Activated CD4-positive, alpha-beta T cell treated with anti-CD3 and anti-CD28 coated beads, Interleukin-2, amount 10 ng/mL, durations not matched to agents 7 days and 5 days (primary cell): ENCODE measurements at regions not wholly inside any gene's neighbourhood (a gene's known extent, or its start where the extent isn't known, plus 50 kb on each side); places are given as distances from the start of the nearest gene placed in this dataset.

Experiments
- CTCF ChIA-PET: fragments of 350-600 bp; sonication (Branson Sonifier 250); formaldehyde crosslinking; loops from one replicate; lab custom pipeline; 2021; ENCODE audit warnings: antibody characterized with exemption; lab: Charles Lee
- POLR2A ChIA-PET: fragments of 350-600 bp; sonication (Branson Sonifier 250); formaldehyde crosslinking; loops from one replicate; lab custom pipeline; 2021; ENCODE audit warnings: antibody characterized with exemption; lab: Charles Lee
- DNase-seq: peaks from one replicate; pipeline ENCODE4 v3.0.0-alpha.2; 2020
- H3K27ac Mint-ChIP-seq: one replicate; pipeline ENCODE4 v1.8.0; 2021; ENCODE audit warnings: mild to moderate bottlenecking, moderate library complexity, mixed read lengths
- H3K27me3 Mint-ChIP-seq: one replicate; pipeline ENCODE4 v1.8.0; 2021; ENCODE audit warnings: mixed read lengths
- H3K36me3 Mint-ChIP-seq: one replicate; pipeline ENCODE4 v1.8.0; 2021; ENCODE audit warnings: low read depth, mixed read lengths
- H3K4me1 Mint-ChIP-seq: one replicate; pipeline ENCODE4 v1.8.0; 2021; ENCODE audit warnings: mixed read lengths
- H3K4me3 Mint-ChIP-seq: one replicate; pipeline ENCODE4 v1.8.0; 2021; ENCODE audit warnings: mild to moderate bottlenecking, moderate library complexity, mixed read lengths
- H3K9me3 Mint-ChIP-seq: one replicate; pipeline ENCODE4 v1.8.0; 2021; ENCODE audit warnings: mixed read lengths

DNA sequence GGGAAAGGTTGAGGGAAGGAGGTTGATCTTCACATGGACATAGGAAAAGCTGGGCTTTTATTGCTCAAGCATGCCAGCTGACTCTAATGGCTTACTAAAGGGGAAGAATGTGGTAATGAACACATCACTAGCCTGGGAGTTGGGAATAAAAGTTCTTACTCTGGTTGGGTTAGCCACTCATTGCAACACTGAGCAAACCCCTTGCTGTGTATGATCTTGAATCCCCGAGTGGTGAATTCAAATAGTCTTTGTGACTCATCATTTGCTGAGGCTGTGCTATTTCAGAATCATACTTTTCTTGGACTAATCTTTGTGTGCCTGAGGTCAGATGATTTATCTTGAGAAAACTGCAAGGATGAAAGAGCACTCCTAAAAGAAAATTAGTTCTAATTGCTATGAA is 304.1 kb upstream of the ANO5 start:
- H3K36me3 Mint-ChIP-seq, result no peaks in the 10 kb centered on the region
- no peaks in the 10 kb centered on the region for H3K9me3 Mint-ChIP-seq
- ChIA-PET POLR2A (no interaction called here), CTCF (no interaction called here)
- H3K27ac Mint-ChIP-seq, result no peak overlapping the region
- DNase-seq, result no peak
- no peaks in the 10 kb centered on the region for H3K4me1 Mint-ChIP-seq
- H3K27me3 Mint-ChIP-seq, result no peaks in the 10 kb centered on the region
- no peak overlapping the region for H3K4me3 Mint-ChIP-seq

DNA sequence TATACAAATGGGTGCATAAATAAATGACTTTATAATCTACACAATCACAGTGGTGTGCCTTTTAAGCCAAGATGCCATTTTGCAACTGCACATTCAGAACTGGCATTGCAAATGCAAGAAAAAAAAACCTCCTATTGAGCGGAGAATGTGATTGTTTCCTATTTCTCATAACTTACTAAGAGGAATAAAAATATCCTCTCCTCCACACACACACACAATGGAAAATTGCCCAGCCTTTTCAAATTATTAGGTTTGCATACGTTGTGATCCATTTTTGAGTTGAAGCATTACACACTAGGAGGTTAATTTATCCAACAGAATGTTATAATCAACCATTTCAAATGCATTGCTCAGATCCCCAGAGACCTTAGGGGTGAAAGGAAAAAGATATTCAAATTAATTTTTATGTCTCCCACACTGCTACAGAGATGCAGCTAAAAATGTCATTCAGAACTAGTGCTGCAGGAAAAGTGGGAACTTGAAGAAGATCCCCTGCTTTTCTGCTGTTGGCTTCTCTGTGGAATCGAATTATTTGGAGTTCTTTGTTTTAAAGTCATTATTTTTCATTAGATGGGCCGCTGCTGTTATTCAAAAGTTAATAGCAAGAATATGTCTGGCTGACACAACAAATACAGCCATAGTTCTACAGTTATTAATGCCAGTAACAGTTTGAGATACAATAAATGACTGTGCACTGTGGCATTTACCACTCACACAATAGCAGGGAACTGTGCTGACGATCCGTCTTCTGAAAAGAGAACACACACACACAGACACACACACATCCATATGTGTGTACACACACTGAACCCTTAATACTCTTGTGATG is 299.9 kb upstream of the ANO5 start:
- Mint-ChIP-seq H3K4me3 (no peak overlapping the region), H3K27me3 (no peaks in the 10 kb centered on the region), H3K36me3 (no peaks in the 10 kb centered on the region), H3K27ac (no peak overlapping the region), H3K9me3 (no peaks in the 10 kb centered on the region), H3K4me1 (no peaks in the 10 kb centered on the region)
- ChIA-PET CTCF (no interaction called here), POLR2A (no interaction called here)
- no peak for DNase-seq

DNA sequence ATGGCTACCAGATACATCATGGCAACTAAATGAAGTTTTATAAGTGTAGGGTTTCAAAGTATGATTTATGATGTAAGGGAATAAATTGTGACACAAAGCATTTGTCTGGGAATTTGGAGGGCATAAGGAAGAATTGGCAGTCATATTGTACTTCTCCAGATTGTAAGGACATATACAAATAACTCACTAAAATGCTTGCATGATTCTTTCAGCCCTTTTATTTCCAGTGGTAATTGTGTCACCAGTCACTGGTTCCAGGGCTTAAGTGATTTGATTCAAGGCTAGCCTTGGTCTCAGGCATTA is 299.4 kb upstream of the ANO5 start:
- no peak for DNase-seq
- Mint-ChIP-seq H3K27me3 (no peaks in the 10 kb centered on the region), H3K36me3 (no peaks in the 10 kb centered on the region), H3K9me3 (no peaks in the 10 kb centered on the region), H3K4me1 (no peaks in the 10 kb centered on the region), H3K27ac (no peak overlapping the region), H3K4me3 (no peak overlapping the region)
- ChIA-PET CTCF (no interaction called here), POLR2A (no interaction called here)

DNA sequence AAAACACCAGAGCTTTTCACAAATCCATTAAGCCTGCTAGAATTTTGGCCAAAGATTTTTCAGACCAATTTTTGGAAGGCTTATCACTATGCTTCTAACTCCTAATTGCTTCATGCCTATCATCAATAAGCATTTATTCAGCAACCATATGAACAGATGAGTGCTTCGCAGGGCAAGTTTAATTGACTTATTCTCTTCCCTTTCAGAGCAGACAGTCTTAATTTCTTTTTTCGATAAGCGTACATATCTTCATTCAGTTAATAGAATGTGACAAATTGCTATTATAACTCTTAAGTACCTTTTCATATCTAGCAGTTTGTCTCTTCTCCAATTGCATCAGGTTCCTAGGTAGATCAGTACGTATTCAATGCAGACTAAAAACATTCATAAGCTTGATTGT is 298.4 kb upstream of the ANO5 start:
- Mint-ChIP-seq H3K36me3 (no peaks in the 10 kb centered on the region), H3K4me1 (no peaks in the 10 kb centered on the region), H3K27ac (no peak overlapping the region), H3K9me3 (no peaks in the 10 kb centered on the region), H3K4me3 (no peak overlapping the region), H3K27me3 (no peaks in the 10 kb centered on the region)
- POLR2A ChIA-PET, result no interaction called here
- DNase-seq, result no peak
- CTCF ChIA-PET, result no interaction called here

DNA sequence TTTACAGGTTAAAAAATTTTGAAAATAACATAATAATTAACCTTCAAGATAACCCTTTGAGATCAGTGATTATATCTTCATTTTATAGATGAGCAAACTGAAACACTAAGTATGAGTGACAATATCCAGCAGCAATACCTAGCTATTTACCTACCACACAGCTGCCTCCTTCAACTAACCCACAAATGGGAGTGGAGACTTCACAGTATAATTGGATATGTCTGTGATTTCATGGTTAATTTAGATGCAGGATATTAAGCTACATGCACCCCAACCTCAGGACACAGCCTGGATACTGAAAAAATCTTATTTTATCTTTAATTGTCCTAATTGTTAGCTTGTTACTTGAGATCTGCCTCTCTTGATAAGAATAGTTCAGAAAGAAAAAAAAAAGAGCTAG is 297.2 kb upstream of the ANO5 start:
- Mint-ChIP-seq H3K27me3 (no peaks in the 10 kb centered on the region), H3K27ac (no peak overlapping the region), H3K4me3 (no peak overlapping the region), H3K9me3 (no peaks in the 10 kb centered on the region), H3K4me1 (no peaks in the 10 kb centered on the region), H3K36me3 (no peaks in the 10 kb centered on the region)
- ChIA-PET CTCF (no interaction called here), POLR2A (no interaction called here)
- DNase-seq, result no peak

DNA sequence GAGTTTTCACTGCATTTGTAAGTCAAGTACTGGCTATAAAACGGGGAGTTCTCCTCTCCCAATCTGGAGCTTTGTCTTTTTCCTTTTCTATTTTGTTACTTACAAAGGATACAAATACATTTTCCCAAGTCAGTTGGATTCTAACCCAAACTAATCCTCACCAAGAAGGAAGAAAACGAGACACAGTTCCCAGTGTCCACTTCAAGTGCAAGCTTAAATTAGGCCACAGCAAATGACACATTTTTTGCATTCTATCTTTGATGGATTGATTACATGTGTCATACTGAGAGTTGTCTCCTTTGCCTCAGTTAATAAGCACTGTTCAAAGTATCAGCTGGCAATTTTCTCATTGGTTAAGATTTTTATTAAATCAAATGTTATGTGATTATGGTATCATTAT is 296.7 kb upstream of the ANO5 start:
- Mint-ChIP-seq H3K27me3 (no peaks in the 10 kb centered on the region), H3K4me1 (no peaks in the 10 kb centered on the region), H3K4me3 (no peak overlapping the region), H3K9me3 (no peaks in the 10 kb centered on the region), H3K27ac (no peak overlapping the region), H3K36me3 (no peaks in the 10 kb centered on the region)
- POLR2A ChIA-PET, result no interaction called here
- DNase-seq, result no peak
- CTCF ChIA-PET, result no interaction called here

DNA sequence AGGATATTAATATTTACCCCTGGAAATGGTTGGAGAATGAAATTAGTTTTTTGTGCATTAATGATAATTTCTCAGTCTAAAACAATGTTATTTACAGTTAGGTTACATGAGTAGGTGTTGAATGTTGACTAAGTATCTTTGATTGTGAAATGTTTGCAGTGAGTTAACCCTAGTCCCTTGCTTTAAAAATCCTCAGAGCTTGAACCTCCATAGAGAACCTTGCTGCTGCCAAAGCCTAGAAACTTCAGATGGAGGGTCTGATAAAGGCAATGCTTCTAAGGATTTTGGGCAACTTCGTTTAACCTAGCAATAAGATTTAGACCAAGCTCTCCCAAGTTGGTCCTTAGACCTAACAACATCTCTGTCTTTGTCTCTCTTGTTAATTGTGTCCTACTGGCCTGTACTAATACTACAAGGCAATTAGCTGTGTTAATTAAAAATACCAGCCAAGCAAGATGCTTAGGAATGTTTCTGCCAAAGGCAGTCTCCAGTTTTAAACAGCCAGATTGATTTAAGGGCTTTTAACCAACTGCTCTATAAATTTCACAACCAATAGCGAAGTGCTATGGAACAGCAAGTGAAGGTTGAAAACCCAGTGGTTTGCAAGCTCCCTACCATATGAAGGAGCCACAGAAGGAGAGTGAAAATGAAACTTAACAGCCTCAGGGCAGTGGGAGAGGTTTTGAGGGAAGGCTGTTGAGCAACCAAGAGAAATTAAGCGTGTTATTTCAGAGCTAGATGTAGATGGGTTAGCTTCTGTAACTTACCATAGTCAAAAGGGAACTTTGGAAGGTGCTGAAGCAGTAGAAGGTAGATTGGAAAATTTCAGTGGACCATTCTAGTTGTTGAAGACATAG is 295.9 kb upstream of the ANO5 start:
- Mint-ChIP-seq H3K27me3 (no peaks in the 10 kb centered on the region), H3K36me3 (no peaks in the 10 kb centered on the region), H3K27ac (no peak overlapping the region), H3K9me3 (no peaks in the 10 kb centered on the region), H3K4me1 (no peaks in the 10 kb centered on the region), H3K4me3 (no peak overlapping the region)
- ChIA-PET POLR2A (no interaction called here), CTCF (no interaction called here)
- DNase-seq, result no peak

DNA sequence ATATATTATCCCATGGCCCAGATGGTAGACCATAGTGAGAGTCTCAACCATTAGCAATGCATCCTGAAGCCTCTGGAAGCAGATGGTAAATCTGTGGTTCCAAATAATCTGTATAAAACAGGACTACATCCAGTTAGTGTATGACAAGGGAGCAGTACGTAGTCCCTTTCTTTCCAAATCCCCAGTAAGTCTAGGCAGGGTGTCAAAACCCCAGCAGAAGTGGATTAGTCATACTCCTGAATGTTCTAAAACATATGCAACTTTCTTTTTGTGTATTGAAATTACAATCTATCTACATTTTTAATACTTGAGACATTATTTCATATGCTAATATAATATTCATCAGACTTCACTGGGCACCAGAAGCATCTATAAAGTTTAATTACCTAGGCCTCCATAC is 295.1 kb upstream of the ANO5 start:
- Mint-ChIP-seq H3K4me1 (no peaks in the 10 kb centered on the region), H3K27ac (no peak overlapping the region), H3K4me3 (no peak overlapping the region), H3K9me3 (no peaks in the 10 kb centered on the region), H3K36me3 (no peaks in the 10 kb centered on the region), H3K27me3 (no peaks in the 10 kb centered on the region)
- ChIA-PET CTCF (interaction anchor here (0.6 kb wide), 1 partner anchor 1891 kb away, joined by 3 read pairs; no protein-coding TSS in a partner anchor), POLR2A (no interaction called here)
- DNase-seq, result no peak

DNA sequence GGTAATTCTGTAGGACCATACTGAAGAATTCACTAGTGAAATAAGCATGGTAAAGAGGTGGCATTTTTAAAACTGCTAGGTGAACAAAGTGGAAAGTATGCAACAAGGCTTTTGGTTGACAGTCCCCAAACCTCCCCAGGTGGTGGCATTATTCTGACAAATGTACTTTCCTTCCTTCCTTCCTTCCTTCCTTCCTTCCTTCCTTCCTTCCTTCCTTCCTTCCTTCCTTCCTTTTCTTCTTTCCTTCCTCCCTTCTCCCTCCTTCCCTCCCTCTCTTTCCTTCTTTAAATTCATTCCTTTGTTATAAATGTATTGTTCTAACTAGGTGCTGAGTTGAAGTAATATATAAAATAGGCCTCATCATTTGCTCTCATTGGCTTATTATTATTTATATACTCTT is 284.7 kb upstream of the ANO5 start:
- Mint-ChIP-seq H3K4me1 (no peaks in the 10 kb centered on the region), H3K4me3 (no peak overlapping the region), H3K27ac (no peak overlapping the region), H3K9me3 (no peaks in the 10 kb centered on the region), H3K27me3 (no peaks in the 10 kb centered on the region), H3K36me3 (no peaks in the 10 kb centered on the region)
- DNase-seq, result no peak
- ChIA-PET POLR2A (no interaction called here), CTCF (no interaction called here)

DNA sequence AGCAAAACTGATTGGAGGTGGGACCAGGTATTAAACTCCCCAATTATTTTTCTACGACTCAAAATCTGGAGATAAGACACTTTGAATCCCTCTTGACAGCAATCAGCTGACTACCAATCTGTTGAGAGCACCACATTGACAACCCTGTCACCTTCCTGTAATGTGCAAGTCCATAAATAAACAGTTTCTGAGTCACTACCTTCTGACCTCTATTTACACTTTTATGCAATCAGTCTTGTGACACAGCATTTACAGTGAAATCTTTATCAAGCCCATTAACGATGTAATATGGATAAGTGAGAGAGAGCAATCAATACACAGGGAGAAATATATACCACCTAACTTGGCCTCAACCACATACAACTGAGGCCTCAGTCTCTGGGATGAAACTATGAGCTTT is 283.7 kb upstream of the ANO5 start:
- Mint-ChIP-seq H3K36me3 (no peaks in the 10 kb centered on the region), H3K27ac (no peak overlapping the region)
- CTCF ChIA-PET, result no interaction called here

DNA sequence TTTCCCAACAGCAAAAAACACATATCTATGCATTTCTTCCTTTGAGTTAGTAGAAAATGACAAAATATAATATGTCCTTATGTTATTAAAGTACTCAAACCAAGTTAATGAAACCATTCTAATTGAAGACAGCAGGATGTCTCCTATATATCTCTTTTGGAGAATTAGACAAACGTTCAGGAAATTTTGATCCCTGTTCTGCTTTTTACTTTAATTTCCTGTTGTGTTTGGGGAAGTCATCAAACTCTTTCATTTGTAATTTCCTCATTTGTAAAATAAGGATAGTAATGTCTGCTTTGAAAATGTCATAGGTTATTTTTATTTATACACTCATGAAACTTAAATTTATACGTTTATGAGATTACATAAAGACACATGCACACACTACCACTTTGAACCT is 281.8 kb upstream of the ANO5 start:
- no peaks in the 10 kb centered on the region for H3K4me1 Mint-ChIP-seq
- DNase-seq, result no peak
- ChIA-PET CTCF (no interaction called here), POLR2A (no interaction called here)
- H3K27me3 Mint-ChIP-seq, result no peaks in the 10 kb centered on the region
- peaks cover 7% of the 10 kb centered on the region for H3K9me3 Mint-ChIP-seq
- H3K4me3 Mint-ChIP-seq, result no peak overlapping the region
- H3K27ac Mint-ChIP-seq, result no peak overlapping the region
- H3K36me3 Mint-ChIP-seq, result no peaks in the 10 kb centered on the region

More for the DNA sequence above, 283.7 kb upstream of the ANO5 start:
- no peaks in the 10 kb centered on the region for H3K4me1 Mint-ChIP-seq
- DNase-seq, result no peak
- no peak overlapping the region for H3K4me3 Mint-ChIP-seq
- POLR2A ChIA-PET, result no interaction called here
- no peaks in the 10 kb centered on the region for H3K27me3 Mint-ChIP-seq
- H3K9me3 Mint-ChIP-seq, result no peaks in the 10 kb centered on the region

DNA sequence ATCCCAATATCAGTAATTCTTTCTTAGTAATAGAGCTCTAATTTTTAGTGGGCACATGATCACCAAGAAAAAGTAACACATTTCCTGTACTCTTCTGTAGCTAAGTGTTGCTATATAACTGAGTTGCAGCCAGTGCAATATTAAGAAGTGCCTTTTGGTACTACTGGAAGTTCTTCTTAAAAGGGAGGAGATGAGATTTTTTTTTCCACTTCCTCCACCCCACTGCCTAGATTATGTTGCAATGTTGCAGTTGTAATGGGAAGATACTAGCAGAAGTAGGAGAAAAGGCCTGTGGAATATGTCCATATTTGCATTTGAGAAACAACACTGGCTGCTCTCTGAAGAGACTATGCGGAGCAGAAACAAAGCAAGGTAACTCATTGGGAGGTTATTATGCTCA is 280.6 kb upstream of the ANO5 start:
- H3K36me3 Mint-ChIP-seq, result no peaks in the 10 kb centered on the region

DNA sequence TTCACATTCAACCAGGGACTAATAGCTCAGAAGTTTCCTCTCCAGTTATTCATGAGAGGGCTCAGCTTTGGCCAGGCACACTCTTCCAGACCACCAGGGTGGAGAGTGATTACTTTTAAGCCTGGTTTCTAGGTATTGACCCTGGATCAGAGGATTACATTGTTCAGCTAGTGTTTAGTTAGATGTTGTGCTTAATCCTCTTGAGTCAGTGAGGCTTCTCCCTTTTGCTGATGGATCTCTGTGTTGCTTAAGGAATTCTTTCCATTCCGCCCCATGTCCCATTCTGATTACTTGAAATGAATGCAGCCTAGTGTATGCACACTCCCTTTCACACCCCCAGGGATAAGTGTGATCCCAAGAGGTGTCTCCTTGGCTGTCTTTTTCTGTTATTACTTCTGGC is 271.7 kb upstream of the ANO5 start:
- H3K27me3 Mint-ChIP-seq, result no peaks in the 10 kb centered on the region
- ChIA-PET CTCF (interaction anchor here (0.6 kb wide), 1 partner anchor 62 kb away, joined by 3 read pairs; no protein-coding TSS in a partner anchor), POLR2A (no interaction called here)
- H3K36me3 Mint-ChIP-seq, result no peaks in the 10 kb centered on the region
- no peaks in the 10 kb centered on the region for H3K4me1 Mint-ChIP-seq
- H3K27ac Mint-ChIP-seq, result no peak overlapping the region
- H3K4me3 Mint-ChIP-seq, result no peak overlapping the region
- DNase-seq, result no peak
- H3K9me3 Mint-ChIP-seq, result peaks cover 2% of the 10 kb centered on the region

More for the DNA sequence above, 280.6 kb upstream of the ANO5 start:
- Mint-ChIP-seq H3K4me3 (no peak overlapping the region), H3K27ac (no peak overlapping the region), H3K9me3 (peaks cover 7% of the 10 kb centered on the region), H3K4me1 (no peaks in the 10 kb centered on the region), H3K27me3 (no peaks in the 10 kb centered on the region)
- ChIA-PET CTCF (no interaction called here), POLR2A (no interaction called here)
- no peak for DNase-seq
